Erythroblast (primary cell): ENCODE measurements at regions not wholly inside any gene's neighbourhood (a gene's known extent, or its start where the extent isn't known, plus 50 kb on each side); places are given as distances from the start of the nearest gene placed in this dataset.
"Not testable (repeated sequence)": the region's sequence is repeated elsewhere in the genome, so short reads cannot be mapped to it uniquely, and the experiment has no call there.

Experiments
- DNase-seq, 2 experiments: peaks; one replicate each; lab custom pipeline; 2025; lab: John Stamatoyannopoulos, UW
- GATA1 ChIP-seq: IDR thresholded peaks from 2 replicates; pipeline ENCODE4 v1.6.1; 2011; ENCODE audit warnings: low read depth, mild to moderate bottlenecking, control low read depth, low read length, moderate library complexity
- POLR2A ChIP-seq: IDR thresholded peaks from 2 replicates; pipeline ENCODE4 v1.6.1; 2011; ENCODE audit warnings: mild to moderate bottlenecking, low read length

- TF ChIP-seq POLR2A (no peak), GATA1 (no peak)
- DNase-seq = no peak
These were observed 381.0 kb downstream of the TOX3 start for GRCh38 chr16:52165961-52166360.

- no peak for TF ChIP-seq POLR2A
- no peak for TF ChIP-seq GATA1
- DNase-seq = no peak
These were observed 397.9 kb downstream of the TOX3 start for GRCh38 chr16:52149003-52149402.

GRCh38 chr16:52141871-52142270 is 405.1 kb downstream of the TOX3 start:
- DNase-seq = no peak
- TF ChIP-seq GATA1 = no peak
- TF ChIP-seq POLR2A = no peak

- no peak for DNase-seq
- TF ChIP-seq POLR2A = no peak
- TF ChIP-seq GATA1 = no peak
These were observed 418.6 kb downstream of the TOX3 start for GRCh38 chr16:52128361-52128760.

- TF ChIP-seq POLR2A (no peak), GATA1 (no peak)
- DNase-seq = no peak
These were observed 423.1 kb downstream of the TOX3 start for GRCh38 chr16:52123842-52124241.

GRCh38 chr16:52123061-52123839 is 423.7 kb downstream of the TOX3 start:
- TF ChIP-seq POLR2A = no peak
- TF ChIP-seq GATA1 = no peak
- no peak for DNase-seq

GRCh38 chr16:52117171-52117570 is 429.8 kb downstream of the TOX3 start:
- no peak for DNase-seq
- TF ChIP-seq GATA1 (no peak), POLR2A (no peak)

GRCh38 chr16:52114379-52114778 is 432.6 kb downstream of the TOX3 start:
- no peak for DNase-seq
- TF ChIP-seq GATA1 = no peak
- TF ChIP-seq POLR2A = no peak

GRCh38 chr16:52113533-52114183 is 433.3 kb downstream of the TOX3 start:
- DNase-seq = no peak
- no peak for TF ChIP-seq GATA1
- TF ChIP-seq POLR2A = no peak

- DNase-seq = not testable (repeated sequence)
These were observed 441.9 kb downstream of the TOX3 start for GRCh38 chr16:52104993-52105392.

- DNase-seq = no peak
- TF ChIP-seq POLR2A (no peak), GATA1 (no peak)
These were observed 443.2 kb downstream of the TOX3 start for GRCh38 chr16:52103791-52104190.

GRCh38 chr16:52101246-52101645 is 445.7 kb downstream of the TOX3 start:
- DNase-seq = no peak
- TF ChIP-seq POLR2A (no peak), GATA1 (no peak)

GRCh38 chr16:52099382-52099781 is 447.6 kb downstream of the TOX3 start:
- no peak for TF ChIP-seq GATA1
- TF ChIP-seq POLR2A = no peak
- no peak for DNase-seq

- TF ChIP-seq POLR2A (no peak), GATA1 (no peak)
- DNase-seq = no peak
These were observed 451.5 kb downstream of the TOX3 start for GRCh38 chr16:52095471-52095870.
